ENCODE measurements at regions not wholly inside any gene's neighbourhood (a gene's known extent, or its start where the extent isn't known, plus 50 kb on each side); places are given as distances from the start of the nearest gene placed in this dataset.

DNA sequence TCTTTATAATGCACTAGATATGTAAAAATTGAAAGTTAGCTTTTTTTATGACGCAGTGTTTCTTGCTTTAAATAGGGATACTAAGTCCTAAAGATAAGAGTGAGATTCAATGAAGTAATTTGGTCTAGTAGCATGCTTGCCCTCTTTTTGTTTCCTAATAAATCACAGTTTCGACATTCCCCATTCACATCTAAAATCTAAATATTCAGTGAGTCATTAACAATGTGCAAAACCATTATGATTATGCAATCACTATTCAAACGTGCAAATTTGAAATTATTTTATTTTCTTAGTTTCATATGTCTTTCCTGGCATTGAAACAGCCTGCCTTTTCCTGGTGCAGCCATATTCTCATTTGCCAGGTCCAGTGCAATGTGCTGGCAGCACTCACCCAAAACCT lies 1350.5 kb upstream of the PABPC4L start:
- TF ChIP-seq GATA1 (IDR thresholded peaks at IDR 0.05; ENCODE audit: low read depth, low read length) (no peak), POLR2A (IDR thresholded peaks at IDR 0.05; ENCODE audit: low read length) (no peak)
